Right renal cortex interstitium (tissue), 3 donors: ENCODE measurements at regions not wholly inside any gene's neighbourhood (a gene's known extent, or its start where the extent isn't known, plus 50 kb on each side); places are given as distances from the start of the nearest gene placed in this dataset.
"Not testable (repeated sequence)": the region's sequence is repeated elsewhere in the genome, so short reads cannot be mapped to it uniquely, and the experiment has no call there.

ENCODE experiments used
- DNase-seq, 3 donors: peaks; one replicate each; pipeline ENCODE4 v3.0.0-alpha.2; 2013; ENCODE audit warnings: low read depth in 3 of 3, low spot score in 2 of 3

DNA sequence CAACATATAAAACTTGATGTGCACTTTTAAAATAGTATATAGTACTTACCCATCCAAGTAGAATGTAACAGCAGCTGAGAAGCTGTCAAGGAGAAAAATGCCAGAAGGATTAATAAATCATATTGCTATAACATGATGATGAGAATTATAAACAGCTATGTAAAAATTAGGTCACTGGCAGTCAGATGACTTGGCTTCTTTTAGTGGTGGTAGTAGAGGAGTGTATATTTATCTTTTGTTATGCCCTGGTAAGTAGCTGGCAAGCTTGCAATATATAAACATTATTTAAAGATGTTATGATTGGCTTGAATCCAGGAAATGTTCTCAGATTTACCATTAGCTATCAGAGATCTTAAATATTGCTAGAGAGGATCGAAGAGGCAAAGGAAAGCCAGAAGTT is 471.0 kb upstream of the MGAT4C start:
- DNase-seq, result no peak

DNA sequence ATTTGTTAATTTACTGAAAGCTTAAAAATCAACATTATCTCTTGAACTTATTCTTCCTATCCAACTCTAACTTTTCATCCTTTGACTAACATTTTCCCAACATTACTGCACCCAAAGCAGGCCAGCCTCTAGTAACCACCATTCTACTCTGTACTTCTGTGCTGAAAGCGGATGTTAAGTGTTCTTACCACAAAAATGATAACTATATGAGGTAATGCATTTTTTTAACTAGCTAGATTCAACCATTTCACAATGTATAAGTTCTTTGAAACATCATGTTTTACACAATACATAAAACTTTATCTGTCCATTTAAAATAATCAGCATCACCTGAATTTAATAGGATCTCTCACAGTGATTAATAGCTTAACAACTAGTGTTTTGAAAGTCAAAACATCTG is 468.5 kb upstream of the MGAT4C start:
- no peak for DNase-seq

DNA sequence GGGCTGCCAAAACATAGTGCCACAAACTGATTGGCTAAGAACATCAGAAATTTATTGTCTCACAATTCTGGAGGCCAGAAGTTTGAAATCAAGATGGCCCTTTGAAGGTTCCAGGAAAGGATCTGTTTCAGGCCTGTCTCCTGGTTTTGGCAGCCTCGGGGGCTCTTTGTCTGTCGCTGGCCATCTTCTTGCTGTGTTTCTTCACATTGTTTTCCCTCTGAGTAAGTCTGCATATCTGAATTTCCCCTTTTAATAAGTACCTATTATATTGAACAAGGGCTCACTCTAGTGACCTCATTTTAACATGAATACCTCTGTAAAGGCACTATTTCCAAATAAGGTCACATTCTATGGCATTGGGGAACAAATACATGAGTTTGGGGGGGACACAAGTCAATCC is 467.1 kb upstream of the MGAT4C start:
- DNase-seq, result no peak

DNA sequence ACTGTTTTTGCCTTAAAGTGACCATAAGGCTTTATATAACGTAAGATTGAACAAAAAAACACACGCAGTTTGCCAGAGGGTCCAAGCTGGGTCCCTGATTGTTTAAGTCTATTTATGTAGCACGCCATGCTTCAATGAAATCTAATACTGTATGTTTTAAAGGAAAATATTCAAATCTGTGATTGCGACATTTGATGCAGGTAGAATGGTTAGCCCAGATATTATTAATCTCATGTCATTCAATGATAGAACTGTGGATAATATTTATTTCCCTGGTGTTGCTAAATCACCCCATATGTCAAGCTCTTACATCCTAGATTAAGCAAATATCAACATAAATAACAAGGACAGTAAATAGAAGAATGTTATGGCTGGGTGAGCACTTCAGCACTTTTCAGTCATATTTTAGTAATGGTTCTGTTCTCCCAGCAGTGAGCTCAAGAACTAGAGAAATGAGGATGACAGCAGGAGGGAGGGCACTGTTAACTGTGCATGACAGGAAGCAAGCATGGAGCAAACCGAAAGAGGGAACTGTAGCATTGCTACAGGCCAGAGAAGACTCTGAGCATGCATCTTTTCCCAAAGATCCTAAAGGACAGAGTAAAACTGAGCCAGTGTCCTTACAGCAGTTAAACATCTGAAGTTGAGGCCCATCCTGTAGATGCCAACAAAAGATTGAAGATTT is 465.7 kb upstream of the MGAT4C start:
- no peak for DNase-seq

DNA sequence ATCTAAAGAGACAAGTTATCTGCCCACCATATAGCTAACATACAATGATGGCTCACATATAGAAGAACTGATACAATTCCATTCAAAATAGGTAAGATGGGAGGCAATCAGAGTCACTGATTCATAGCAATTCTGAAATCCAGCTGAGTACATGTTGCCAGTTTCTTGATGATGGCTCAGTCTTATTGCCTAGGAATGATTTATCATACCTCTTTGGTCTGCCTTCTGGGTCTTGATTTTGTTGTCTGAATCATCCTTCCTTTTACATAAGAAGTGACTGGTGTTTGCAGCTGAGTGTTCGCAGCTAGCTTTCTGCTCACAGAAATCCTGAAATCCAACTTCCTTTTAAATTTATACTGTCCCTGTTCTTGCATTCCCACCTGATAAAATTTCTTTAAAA is 463.2 kb upstream of the MGAT4C start:
- no peak for DNase-seq

DNA sequence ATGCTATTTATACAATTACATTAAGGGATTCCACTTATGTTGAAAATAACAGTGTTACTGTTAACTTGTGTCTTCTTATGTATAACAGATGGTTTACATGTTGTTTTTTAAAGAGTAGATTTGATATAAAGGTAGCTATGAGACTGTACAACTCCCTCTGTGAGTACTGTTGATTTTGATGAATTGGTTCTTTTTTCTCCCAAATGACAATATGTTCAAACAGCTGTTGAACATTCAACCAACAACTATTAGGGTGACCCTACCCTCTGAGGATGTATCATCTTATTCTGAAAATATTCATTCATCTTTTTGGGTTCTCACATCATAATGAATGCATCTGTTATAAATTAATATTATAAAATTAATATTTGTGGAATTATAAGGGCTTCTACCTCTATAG is 456.9 kb upstream of the MGAT4C start:
- no peak for DNase-seq

DNA sequence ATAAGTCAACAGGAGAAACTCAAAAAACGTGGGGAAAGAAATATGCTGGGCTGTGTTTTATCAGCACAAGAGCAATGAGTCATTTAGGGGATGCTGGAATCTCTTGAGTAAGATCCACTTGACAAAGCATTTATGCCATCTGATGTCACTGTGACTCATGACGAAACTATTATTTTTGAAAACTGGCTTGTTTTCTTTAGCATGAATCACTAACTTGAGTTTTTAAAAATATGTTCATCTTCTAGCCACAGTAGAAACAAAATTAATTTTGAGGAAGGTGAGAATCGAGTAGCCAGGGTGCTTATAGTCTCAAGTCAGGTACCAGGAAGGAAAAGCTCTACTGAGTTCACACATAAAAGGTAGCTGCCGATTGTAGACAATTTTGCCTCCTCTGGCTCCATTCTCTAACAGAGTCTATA is 456.2 kb upstream of the MGAT4C start:
- no peak for DNase-seq

DNA sequence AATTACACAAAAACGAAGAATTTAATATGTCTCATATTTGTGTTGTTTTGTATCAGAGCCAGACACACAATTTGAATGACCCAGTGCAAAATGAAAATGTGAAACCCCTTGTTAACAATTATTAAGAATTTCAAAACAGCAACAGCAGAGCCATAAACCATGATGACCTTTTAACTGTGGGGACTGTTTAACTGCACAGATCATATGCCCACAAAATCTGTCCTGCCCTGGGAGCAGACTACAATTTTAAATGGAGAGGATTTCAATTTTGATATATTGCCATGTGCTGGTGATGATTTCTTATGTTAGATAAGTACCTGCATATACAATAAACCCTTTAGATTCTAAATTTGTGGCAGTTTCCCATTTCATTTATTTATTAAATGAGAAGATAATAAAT is 455.5 kb upstream of the MGAT4C start:
- no peak for DNase-seq

DNA sequence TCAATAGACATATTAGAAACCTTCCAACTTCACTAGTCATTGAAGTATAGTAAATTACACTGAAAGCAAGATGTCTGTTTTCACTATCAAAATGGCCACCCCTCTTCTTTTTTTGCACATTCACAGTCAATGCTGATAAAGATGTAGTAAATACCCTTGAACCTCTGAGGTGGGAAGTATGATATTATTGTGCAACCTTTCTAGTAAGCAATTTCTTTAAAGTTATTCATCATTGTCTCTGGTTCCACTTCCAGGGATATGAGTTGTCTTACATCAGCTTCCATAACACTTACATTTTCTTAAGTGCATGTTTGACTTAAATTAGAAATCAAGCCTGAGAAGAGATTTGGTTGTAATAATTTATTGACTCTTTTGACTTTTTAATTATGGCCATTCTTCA is 453.9 kb upstream of the MGAT4C start:
- DNase-seq, result no peak

DNA sequence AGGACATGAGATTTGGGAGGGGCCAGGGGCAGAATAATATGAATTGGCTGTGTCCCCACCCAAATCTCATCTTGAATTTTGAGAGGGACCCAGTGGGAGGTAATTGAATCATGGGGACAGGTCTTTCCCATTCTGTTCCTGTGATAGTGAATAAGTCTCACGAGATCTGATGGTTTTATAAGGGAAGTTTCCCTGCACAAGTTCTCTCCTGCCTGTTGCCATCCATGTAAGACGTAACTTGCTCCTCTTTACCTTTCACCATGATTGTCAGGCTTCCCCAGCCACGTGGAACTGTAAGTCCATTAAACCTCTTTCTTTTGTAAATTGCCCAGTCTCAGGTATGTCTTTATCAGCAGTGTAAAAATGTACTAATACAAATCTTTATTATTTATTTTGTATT is 452.8 kb upstream of the MGAT4C start:
- not testable (repeated sequence) for DNase-seq

DNA sequence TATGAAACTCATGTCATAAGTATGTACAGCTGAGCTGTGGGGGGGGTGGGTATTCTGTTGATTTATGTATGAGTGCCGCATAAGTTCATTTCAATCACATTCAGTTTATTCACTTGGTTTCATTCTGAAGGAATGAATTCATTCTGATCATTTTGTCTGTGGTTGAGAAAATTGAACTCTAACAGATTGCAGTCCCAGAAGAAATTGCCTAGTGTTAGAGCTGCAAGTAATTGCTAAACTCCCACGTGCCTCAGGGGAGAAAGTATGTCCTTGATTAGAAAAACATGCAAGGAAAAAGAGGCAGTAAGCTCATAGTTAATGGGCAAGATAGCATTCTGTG is 442.4 kb upstream of the MGAT4C start:
- peak in 1 of 3 donors; percentile 12 for DNase-seq

DNA sequence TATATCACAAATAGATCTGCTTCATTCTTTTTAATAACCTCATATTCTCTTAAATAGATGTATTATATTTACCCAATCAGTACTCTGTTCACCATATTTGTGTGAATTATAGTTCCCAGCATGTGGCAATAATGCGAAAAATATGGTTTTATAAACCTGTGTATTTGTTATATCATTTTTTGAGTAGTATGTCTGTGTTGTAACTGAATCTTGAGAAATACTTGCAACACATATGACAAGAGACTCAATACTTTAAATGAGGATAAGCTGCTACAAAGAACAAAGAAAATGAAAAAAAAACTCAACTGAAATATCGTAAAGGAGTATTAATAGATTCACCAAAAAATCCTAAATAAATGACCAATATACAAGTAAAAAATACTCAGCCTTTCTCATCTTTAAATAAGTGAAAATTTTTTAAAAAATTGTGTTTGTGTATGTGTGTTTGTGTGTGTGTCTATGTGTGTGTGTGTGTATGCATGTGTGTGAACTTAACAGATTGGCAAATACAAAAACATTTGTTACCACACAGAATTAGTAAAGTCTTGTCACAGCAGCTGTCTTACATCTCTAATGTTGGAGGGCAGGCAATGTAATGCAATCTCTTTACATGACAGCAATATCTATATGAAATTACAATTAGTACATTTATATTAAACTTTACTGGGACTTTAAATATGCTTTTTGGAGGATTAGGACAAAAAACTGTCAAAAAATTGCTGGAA is 441.9 kb upstream of the MGAT4C start:
- no peak for DNase-seq

DNA sequence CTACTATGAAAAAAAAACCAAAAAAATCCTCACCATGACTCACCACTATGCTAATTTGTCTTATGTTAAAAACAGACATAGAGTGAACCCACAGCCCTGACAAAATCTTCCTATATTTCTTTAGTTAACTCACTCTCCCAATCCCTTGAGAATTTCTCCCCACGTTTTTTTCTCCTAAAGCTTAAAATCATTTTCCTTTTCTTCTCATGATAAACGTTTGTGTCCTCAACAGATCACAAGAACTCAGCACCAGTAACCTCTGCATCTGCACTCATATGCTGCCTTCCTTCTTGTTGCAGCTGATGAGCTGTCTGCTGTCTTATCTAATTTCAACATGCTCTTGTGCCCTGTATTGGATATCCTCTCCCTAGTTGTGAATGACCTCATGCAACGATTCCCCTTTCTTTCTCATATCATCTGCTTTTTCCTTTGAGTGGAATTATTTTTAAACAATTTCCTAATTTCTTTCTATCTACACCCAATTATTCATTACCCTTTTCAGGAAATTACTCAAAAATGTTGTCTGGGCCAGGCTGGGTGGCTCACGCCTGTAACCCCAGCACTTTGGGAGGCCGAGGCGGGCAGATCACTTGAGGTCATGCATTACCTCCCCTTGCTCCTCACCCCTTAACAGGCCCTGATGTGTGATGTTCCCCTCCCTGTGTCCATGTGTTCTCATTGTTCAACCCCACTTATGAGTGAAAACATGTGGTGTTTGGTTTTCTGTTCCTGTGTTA is 427.5 kb upstream of the MGAT4C start:
- no peak for DNase-seq

DNA sequence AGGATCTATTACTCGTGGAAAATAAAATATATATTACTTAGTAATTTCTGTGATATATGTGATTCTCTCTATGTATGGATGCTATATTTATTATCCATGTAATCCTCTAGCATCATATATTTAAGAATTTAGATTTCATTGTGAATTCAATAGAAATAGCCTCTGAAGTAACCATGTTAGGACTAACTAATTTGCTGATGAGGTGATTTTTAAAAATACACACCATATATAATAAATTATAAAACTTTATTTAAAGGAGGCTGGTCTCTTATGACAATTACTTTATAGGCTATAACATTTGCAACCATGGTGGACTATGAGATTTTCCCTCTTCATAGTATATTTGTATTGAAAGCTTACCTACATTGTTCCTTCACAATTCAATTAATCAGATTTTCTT is 424.9 kb upstream of the MGAT4C start:
- no peak for DNase-seq

DNA sequence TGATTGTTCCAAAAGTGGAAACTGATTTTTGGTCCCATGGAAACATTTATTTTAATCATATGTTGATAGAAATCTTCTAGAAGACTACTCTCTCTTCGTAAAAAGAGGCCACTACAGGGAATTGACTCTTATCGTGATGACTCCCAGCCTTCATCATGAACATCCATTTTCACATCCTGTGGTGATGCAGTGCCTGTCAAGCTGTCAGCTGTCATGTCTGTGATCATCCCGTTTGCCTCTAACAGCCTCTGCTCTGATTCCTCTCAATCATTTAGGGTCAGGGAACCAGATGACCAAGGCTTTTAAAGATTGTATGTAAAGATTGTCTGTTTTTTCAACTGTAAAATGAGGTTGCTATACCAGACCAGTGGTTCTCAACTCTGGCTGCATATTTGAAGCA is 419.0 kb upstream of the MGAT4C start:
- DNase-seq, result no peak

DNA sequence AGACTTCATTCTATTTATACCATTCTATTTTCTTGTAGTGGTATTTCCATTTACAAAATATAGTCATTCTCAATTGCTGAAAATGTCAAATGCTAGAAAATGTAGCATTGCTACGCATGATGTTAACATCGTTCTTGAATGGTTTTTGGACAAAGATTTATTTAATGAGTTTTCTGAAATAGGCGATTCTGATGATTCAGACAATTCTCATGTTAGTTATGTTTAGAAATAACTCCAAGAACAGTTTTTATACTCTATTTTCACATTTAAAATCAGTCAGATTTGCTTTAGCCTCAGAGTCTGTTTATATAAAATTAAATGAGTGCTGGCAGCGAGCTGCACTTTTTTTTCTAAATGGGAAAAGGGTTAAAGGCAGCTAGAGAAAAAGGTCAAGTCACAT is 414.8 kb upstream of the MGAT4C start:
- DNase-seq, result no peak

DNA sequence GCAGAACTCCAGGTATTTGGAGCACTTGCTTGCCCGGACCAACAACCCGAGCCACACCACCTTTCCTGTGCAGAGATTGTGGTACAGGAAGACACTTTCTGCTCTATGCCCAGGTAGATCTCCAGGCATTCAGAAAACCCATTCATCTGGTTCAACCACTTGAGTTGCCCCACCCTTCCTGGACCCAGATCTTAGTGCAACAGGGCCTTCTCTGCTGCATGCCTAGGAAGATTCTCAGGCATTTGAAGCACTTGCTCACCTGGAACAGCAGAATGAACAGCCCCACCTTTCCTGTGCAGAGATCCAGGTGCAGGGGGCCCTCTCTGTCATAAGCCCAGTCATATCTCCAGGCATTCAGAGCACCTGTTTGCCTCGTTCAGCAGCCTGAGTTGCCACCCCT is 412.8 kb upstream of the MGAT4C start:
- DNase-seq, result no peak

DNA sequence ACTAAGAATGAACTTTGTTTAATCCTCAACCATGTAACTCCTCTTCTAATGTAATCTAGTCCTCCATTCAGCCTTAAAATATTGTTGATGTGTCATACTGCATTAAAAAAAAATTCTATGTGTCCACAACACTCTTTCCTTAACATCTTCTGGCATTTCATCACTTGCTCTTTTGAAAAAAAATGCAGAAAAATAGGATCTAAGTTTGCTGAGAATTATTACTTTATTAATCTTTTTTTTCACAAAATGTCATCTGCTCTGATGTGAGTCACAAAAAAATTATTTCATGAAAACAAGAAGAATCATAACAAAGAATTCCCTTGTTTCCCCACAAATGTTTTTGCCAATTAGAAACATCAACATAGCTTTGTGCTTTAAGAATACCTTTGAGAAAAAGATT is 410.1 kb upstream of the MGAT4C start:
- no peak for DNase-seq

DNA sequence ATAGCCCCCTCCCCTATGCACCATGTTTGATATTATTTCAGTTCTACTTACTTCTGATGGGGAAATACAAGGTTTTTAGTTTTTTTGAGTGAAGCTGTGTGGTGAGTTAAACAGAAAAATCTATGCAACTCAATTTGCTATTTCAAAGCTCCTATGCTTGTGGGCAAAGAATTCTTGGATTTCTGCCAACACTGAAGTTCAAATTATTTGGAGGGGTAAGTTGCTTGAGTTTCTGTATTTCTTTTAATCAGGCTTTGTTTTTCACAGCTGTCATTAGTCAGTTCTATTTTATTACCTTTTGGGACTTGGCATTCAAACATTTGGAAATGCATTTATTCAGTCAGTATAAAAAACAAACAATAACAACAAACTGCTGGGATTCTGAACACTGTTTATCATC is 407.5 kb upstream of the MGAT4C start:
- DNase-seq, result no peak

DNA sequence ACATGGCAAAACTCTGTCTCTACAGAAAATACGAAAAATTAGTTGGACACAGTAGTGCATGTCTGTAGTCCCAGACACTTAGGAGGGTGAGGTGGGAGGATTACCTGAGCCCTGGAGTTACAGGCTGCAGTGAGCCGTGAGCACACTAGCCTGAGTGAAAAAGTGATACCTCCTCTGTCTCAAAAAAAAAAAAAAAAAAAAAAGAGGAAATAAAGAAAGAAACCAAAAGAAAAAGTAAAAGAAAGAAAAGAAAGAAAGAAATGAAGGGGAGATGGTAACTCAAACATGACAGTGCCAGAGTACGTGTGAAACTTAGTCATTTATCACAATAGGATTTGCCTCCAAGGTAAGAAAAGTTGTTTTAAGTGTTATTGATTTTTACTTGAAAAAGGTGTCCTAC is 407.0 kb upstream of the MGAT4C start:
- no peak for DNase-seq

DNA sequence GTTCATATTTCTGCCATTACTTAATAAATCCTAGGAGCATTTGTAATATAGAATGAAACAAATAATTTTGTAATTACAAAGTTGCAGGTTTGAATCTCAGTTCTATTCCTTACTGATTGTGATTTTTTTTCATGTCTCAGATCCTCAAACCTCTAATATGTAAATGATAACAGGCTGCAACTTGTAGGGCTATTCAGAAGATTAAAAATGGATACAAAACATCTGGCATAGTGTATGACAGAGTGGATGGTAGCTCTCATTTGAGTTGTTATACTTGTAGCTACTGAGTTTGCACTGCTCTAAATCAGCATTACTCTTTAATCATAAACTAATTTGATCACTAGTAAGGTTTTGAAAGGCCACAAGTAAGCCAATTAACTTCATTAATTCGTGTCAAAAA is 406.3 kb upstream of the MGAT4C start:
- DNase-seq, result no peak

DNA sequence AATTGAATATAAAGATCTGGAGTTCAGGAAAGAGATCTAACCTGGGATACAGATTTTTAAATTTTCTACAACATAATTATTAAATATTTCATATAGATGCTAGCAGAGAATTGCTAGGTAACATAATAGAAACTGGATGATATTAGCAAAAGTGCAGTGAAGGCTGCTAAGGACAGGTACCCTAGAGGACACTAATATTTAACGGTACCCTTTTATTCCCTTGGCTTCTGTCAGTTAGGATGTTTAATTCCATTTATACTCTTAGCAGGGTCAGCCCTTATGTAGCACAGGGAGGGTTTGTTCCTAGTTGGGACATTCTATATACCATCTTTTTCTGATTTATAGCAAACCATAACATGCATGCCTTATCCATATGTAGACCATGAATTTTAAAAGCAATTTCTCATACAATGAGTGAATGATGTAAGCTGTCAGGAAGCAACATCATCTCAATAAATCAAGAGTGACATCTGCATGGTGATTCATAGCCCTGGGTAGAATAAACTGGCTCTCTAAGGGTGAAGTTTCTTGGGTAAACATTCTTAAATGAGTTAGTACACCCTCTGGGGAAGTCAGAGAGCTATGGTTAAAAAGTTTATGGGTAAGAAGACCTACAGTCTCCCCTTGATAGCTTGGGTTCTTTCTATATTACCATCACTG is 404.4 kb upstream of the MGAT4C start:
- DNase-seq, result no peak
